ENCODE measurements at regions not wholly inside any gene's neighbourhood (a gene's known extent, or its start where the extent isn't known, plus 50 kb on each side); places are given as distances from the start of the nearest gene placed in this dataset.

DNA sequence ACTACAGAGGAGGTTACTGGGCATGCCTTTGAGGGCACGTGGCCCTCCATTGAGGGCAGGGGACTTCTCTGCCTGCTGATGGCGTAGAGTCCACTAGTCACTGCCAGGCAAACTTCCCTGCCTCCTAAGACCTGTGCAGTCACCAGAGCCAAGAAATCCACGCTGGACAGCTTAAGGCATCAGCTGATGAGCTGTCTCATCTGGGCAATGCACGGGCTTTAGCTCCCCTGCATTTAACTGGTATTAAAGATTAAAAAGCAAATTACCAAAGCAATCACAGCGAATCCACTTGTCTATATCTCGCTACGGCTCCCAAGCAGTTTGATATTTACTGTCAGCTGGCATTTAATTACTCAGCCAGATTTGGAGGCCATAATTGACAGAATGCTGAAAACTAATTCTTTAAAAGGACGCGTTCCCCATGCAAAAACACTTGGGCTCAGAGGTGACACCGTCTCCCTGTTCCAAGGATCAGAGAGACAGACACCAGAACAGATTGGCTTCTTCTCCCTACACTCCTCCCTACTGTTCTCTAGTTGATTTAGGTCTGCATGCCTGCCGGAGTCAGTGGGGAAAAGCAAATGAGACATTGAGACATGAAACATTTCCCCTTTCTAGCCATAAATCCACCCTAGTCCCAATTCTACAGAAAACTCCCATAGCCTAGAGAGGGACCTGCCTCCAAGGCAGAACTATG, 68.5 kb downstream of the SPATA19 start:
- Histone ChIP-seq H3K27me3 (ENCODE audit: control insufficient read depth, insufficient read depth, low read length) (no peaks in the 10 kb centered on the region), H3K36me3 (ENCODE audit: control insufficient read depth, insufficient read depth, low read length) (no peaks in the 10 kb centered on the region), H3K4me3 (ENCODE audit: low read depth, low read length) (no peak overlapping the region)
- POLR2A ChIA-PET = no interaction called here
- TF ChIP-seq, protein P1, sequence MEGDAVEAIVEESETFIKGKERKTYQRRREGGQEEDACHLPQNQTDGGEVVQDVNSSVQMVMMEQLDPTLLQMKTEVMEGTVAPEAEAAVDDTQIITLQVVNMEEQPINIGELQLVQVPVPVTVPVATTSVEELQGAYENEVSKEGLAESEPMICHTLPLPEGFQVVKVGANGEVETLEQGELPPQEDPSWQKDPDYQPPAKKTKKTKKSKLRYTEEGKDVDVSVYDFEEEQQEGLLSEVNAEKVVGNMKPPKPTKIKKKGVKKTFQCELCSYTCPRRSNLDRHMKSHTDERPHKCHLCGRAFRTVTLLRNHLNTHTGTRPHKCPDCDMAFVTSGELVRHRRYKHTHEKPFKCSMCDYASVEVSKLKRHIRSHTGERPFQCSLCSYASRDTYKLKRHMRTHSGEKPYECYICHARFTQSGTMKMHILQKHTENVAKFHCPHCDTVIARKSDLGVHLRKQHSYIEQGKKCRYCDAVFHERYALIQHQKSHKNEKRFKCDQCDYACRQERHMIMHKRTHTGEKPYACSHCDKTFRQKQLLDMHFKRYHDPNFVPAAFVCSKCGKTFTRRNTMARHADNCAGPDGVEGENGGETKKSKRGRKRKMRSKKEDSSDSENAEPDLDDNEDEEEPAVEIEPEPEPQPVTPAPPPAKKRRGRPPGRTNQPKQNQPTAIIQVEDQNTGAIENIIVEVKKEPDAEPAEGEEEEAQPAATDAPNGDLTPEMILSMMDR (IDR thresholded peaks at IDR 0.05; ENCODE audit: insufficient read depth, low read depth, low read length) = no peak
- CTCF ChIA-PET = no interaction called here
- DNase-seq (ENCODE audit: low read depth) = no peak

DNA sequence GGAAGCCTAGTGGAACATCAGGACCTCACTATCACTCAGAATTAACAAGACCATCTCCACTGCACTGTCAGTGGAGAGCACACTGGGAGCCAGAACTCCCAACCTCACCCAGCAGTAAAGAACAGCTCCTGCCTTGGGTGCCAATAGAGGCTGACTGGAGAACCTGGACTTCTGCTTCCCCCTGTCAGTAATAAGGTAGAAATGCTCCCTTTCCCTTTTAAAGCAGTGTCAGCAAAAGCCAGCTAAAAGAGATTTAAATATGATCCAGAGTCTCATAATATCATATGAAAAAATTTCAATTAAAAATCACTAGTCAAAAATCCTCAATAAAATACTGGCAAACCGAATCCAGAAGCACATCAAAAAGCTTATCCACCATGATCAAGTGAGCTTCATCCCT, 82.8 kb downstream of the SPATA19 start:
- ChIA-PET CTCF (no interaction called here), POLR2A (no interaction called here)
- TF ChIP-seq, protein P1 (IDR thresholded peaks at IDR 0.05; ENCODE audit: insufficient read depth, low read depth, low read length) = no peak
- Histone ChIP-seq H3K4me3 (ENCODE audit: low read depth, low read length) (no peak overlapping the region), H3K36me3 (ENCODE audit: control insufficient read depth, insufficient read depth, low read length) (no peaks in the 10 kb centered on the region), H3K27me3 (ENCODE audit: control insufficient read depth, insufficient read depth, low read length) (no peaks in the 10 kb centered on the region)
- DNase-seq (ENCODE audit: low read depth) = no peak

DNA sequence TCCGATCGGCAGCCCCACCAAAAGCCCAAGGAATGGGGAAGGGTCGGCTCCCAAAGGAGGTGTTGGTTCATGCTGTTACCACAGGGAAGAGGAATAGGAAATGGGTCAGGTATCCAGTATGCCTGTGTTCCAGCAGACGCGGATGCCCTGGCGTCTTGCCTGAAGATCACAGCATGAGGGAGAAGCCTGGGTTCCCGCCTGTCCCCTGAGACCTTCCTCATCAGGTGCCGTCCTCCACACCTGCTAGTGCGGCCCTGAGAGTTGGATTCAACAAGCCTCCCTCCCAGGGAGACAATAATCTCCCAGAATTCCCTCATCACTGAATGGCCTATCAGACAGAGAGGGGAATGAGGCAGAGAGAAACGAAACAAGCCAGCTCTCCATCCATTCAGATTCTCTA, 92.2 kb downstream of the SPATA19 start:
- TF ChIP-seq, protein P1 (IDR thresholded peaks at IDR 0.05; ENCODE audit: insufficient read depth, low read depth, low read length) = no peak
- H3K4me3 ChIP-seq (ENCODE audit: low read depth, low read length) = no peak overlapping the region
- no peak for DNase-seq (ENCODE audit: low read depth)
- ChIA-PET POLR2A (no interaction called here), CTCF (no interaction called here)
- no peaks in the 10 kb centered on the region for H3K27me3 ChIP-seq (ENCODE audit: control insufficient read depth, insufficient read depth, low read length)
- no peaks in the 10 kb centered on the region for H3K36me3 ChIP-seq (ENCODE audit: control insufficient read depth, insufficient read depth, low read length)

DNA sequence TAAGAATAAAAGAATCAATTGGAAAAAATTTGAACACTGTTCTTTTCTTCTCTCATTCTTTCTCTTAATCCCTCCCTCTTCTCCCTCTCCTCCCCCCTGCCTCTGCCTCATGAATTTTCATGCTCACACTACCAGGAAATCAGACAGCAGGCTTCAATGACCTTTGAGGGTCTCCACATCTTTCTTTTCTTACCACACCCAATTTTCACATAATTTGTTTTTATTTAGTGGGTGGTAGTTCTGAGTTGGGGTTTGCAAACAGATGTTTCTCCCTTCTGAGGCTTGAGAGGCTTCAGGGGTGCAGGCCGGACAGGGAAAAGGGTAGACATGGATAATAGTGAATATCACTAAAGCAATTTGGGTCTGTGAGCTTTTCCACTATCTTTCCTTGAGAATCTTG, 95.5 kb downstream of the SPATA19 start:
- CTCF ChIA-PET = no interaction called here
- POLR2A ChIA-PET = no interaction called here

DNA sequence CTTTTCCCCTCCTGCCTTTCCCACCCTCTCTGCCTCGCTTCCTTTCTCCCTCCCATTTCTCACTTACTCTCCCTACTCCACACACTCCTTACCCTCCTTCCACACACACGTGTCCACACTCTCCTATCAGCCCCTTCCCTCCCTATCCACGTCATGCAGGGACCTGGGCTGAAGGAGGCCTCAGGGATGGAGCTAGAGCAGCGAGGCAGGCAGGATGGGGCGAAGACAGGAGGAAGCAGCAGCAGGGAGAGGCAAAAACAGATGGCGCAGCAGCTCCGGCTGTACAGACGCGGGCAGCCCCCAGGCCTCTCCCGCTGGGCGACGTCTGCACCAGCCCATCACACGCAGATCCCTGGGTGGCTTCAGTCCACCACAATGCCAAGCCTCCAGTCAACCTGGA, 97.9 kb downstream of the SPATA19 start:
- no peaks in the 10 kb centered on the region for H3K36me3 ChIP-seq (ENCODE audit: control insufficient read depth, insufficient read depth, low read length)
- H3K27me3 ChIP-seq (ENCODE audit: control insufficient read depth, insufficient read depth, low read length) = no peaks in the 10 kb centered on the region
- CTCF ChIA-PET = no interaction called here
- H3K4me3 ChIP-seq (ENCODE audit: low read depth, low read length) = no peak overlapping the region
- TF ChIP-seq, protein P1 (IDR thresholded peaks at IDR 0.05; ENCODE audit: insufficient read depth, low read depth, low read length) = no peak
- no peak for DNase-seq (ENCODE audit: low read depth)
- POLR2A ChIA-PET = no interaction called here

More for the DNA sequence above, 95.5 kb downstream of the SPATA19 start:
- TF ChIP-seq, protein P1 (IDR thresholded peaks at IDR 0.05; ENCODE audit: insufficient read depth, low read depth, low read length) = no peak
- Histone ChIP-seq H3K27me3 (ENCODE audit: control insufficient read depth, insufficient read depth, low read length) (no peaks in the 10 kb centered on the region), H3K36me3 (ENCODE audit: control insufficient read depth, insufficient read depth, low read length) (no peaks in the 10 kb centered on the region), H3K4me3 (ENCODE audit: low read depth, low read length) (no peak overlapping the region)
- DNase-seq (ENCODE audit: low read depth) = no peak

Data from BJ (cell line).